HG03565 (cell line): ENCODE measurements at regions not wholly inside any gene's neighbourhood (a gene's known extent, or its start where the extent isn't known, plus 50 kb on each side); places are given as distances from the start of the nearest gene placed in this dataset.

ENCODE experiments used
- ATAC-seq: cut with Tn5 transposase; IDR thresholded peaks from one replicate; pipeline ENCODE4 v1.9.1; 2021; ENCODE audit warnings: mild to moderate bottlenecking, moderate library complexity; ENCODE audit not compliant: unreplicated experiment

GRCh38 chr7:41475801-41476459 is 227.0 kb downstream of the INHBA start:
- peak; percentile 4 for ATAC-seq

GRCh38 chr7:41472427-41473125 is 230.3 kb downstream of the INHBA start:
- ATAC-seq, result no peak

- no peak for ATAC-seq
Observed at GRCh38 chr7:41470081-41470480, 232.8 kb downstream of the INHBA start.

GRCh38 chr7:41467596-41467995 is 235.3 kb downstream of the INHBA start:
- no peak for ATAC-seq

- ATAC-seq, result no peak
Observed at GRCh38 chr7:41466760-41467384, 236.0 kb downstream of the INHBA start.

- no peak for ATAC-seq
Observed at GRCh38 chr7:41465571-41465970, 237.3 kb downstream of the INHBA start.

GRCh38 chr7:41463770-41464470 is 239.0 kb downstream of the INHBA start:
- no peak for ATAC-seq

- no peak for ATAC-seq
Observed at GRCh38 chr7:41459623-41460261, 243.1 kb downstream of the INHBA start.

GRCh38 chr7:41459183-41459582 is 243.7 kb downstream of the INHBA start:
- ATAC-seq, result no peak

GRCh38 chr7:41457832-41458437 is 245.0 kb downstream of the INHBA start:
- no peak for ATAC-seq

GRCh38 chr7:41451826-41452225 is 251.1 kb downstream of the INHBA start:
- no peak for ATAC-seq

GRCh38 chr7:41449694-41450093 is 253.2 kb downstream of the INHBA start:
- ATAC-seq, result no peak

- ATAC-seq, result no peak
Observed at GRCh38 chr7:41449286-41449685, 253.6 kb downstream of the INHBA start.

- ATAC-seq, result no peak
Observed at GRCh38 chr7:41448104-41448503, 254.8 kb downstream of the INHBA start.

GRCh38 chr7:41447450-41448042 is 255.3 kb downstream of the INHBA start:
- no peak for ATAC-seq

- ATAC-seq, result no peak
Observed at GRCh38 chr7:41446606-41447449, 256.1 kb downstream of the INHBA start.

- ATAC-seq, result no peak
Observed at GRCh38 chr7:41445946-41446345, 256.9 kb downstream of the INHBA start.

GRCh38 chr7:41445432-41445831 is 257.5 kb downstream of the INHBA start:
- ATAC-seq, result no peak

- no peak for ATAC-seq
Observed at GRCh38 chr7:41439515-41439879, 263.4 kb downstream of the INHBA start.
